HG03139 (cell line): ENCODE measurements at regions not wholly inside any gene's neighbourhood (a gene's known extent, or its start where the extent isn't known, plus 50 kb on each side); places are given as distances from the start of the nearest gene placed in this dataset.
"Not testable (repeated sequence)": the region's sequence is repeated elsewhere in the genome, so short reads cannot be mapped to it uniquely, and the experiment has no call there.

Experiments
- ATAC-seq: cut with Tn5 transposase; IDR thresholded peaks from one replicate; pipeline ENCODE4 v1.9.1; 2021; ENCODE audit not compliant: unreplicated experiment

DNA sequence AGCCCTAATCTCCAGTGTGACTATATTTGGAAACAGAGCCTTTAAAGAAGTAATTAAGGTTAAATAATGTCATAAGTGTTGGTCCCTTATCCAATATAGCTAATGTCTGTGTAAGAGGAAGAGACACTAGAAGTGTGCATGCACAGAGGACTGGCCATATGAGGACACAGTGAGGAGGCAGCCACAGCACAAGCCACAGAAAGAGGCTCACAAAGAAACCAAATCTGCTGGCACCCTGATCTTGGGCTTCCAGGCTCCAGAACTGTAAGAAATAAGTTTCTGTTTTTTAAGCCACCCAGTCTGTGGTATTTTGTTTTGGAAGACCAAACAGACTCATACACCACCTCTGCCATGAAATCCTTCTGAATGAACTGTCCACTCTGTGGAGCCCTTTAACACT, 186.4 kb upstream of the SLC39A10 start:
- no peak for ATAC-seq

DNA sequence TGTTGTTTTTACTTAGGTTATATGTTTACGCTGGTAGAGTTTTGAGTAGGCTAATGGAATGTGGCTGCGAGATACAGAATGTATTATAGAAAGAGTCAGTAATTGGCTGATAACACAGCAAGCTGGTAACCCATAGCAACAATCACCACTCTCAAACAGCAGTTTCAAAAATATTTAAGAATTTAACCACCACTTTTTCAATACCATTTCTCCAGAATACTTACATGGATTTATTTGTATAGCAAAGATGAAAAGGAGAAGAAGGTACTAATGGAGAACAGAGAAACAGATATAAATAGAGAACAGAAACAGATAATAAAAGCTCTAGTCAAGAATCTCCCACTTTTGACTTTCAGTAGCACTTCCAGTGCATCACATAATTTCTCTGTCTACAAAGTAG, 188.3 kb upstream of the SLC39A10 start:
- ATAC-seq, result peak; percentile 49

DNA sequence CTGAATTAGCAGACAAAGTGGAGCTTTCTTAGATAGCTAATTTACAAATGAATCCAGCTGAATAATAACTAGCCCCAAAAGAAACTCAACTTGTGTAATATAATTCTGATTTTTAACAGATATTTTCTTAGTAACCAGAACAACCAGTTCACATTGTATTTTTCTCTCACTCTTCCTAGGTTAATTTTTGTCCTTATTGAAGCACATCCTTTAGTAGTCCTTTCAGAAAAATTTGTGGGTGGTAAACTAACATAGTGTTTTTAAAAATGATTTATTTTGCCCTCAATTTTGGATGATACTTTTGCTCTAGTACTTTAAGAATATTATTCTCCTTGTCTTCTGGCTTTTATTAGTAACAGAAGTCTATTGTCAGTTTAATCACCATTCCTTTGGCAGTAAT, 190.6 kb upstream of the SLC39A10 start:
- no peak for ATAC-seq

DNA sequence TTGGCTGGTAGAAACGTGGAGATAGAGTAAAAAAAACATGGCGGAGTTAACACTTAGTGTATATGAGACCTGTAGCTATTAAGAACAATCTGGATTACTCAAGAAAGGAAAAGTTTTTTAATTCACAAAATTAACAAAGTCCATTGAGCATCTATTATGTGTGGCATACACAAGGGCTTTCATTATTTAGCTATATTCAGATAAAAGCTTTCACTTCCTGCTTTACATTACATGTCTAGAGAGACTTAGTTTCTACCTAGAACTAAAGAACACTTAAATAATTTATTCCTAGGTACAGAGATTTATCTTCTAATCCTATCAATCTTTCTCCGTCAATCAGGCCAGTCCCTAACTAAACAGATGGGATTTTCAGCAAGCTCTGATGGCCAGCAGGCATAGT, 196.0 kb upstream of the SLC39A10 start:
- ATAC-seq, result no peak

DNA sequence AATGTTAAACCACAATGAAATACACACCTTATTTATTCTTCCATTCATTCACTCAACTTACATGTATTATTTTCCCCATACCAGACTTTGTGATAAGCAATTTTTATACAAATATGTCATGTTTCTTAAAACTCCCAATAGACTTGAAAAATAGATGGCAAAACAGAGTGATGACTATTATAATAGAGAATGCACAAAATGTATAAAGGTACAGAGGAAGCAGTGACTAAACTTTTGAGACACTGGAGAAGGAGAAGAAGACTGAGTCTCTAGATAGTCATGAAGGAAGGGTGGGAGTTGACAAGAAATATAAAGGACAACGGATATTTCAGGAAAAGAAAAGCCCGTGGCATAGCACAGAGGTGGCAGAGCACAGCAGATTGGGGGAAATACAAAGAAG, 198.1 kb upstream of the SLC39A10 start:
- no peak for ATAC-seq

DNA sequence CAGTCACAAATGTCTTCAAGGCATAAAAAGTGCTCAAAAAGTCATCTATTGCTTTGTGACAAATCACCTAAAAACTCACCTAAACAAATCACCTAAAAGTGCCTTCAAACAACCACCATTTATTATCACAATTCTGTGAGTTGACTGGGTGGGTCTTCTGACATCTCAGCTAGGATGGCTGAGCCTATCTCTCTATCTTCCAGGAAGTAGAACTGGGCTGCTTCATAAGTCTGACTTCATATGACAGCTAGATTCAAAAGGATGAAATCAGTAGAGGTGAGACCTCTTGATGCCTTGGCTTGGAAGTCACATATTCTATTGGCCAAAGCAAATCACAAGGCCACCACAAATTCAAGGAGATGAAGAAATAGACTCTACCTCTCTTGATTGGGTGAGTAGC, 199.2 kb upstream of the SLC39A10 start:
- ATAC-seq, result no peak

DNA sequence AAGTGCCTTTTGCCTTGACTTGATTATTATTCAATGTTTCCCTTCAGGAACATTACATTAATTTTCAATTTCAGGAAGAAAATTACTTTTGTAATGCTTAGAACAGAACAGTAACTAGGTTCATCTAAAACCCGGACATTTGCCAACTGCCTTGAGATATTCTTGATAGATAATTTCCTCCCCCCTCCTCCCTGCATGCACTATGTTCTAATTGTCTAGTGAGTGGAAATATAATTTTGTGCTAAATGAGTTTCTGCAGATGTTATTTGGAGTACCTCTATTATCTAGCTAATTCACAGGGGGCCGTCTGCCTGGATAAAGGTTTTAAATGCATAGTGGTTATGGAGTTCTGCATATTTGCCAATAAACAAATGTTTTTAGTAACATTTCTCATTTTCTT, 200.3 kb upstream of the SLC39A10 start:
- ATAC-seq, result no peak

DNA sequence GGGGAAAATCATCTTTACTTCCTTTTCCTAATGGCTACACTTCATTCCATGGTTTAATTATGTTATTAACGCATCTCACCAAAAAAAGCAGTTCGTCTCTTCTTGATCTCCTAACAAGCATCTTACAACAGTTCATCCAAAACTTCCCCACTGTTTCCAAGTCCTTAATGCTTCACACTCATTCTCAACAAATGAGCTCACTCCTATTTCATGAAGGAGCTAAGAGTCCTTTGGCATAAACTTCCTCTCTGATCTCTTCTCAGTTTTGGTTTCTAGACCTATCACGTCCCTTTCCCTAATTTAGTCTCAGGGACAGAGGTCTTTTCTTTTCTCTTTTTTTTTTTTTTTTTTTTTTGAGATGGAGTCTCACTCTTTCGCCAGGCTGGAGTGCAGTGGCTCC, 205.9 kb upstream of the SLC39A10 start:
- no peak for ATAC-seq

DNA sequence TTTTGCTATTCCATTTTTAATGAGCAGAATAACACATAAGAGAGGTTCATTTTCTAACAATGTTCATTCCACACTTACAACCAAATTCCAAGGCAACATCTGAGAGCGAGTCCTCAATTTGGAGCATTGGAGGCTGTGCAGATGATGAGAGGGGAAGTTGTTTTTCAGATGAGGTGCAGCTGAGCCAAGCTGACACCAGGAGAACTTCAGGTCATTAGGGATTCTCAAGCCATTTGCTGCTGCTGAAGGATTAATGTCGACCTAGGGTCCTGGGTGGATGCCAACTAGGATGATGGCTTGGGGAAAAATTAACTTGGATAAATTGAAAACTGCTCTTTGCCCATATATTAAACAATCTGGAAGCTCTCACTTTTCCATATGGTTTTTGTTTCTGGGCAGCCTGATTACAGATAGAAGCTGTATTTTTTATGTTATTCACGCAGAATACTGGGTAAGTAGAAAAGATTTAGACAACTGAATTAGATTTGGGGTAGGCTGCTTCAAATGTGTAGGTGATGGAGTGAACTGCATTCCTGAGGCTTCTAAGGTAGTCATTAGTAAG, 206.4 kb upstream of the SLC39A10 start:
- no peak for ATAC-seq

DNA sequence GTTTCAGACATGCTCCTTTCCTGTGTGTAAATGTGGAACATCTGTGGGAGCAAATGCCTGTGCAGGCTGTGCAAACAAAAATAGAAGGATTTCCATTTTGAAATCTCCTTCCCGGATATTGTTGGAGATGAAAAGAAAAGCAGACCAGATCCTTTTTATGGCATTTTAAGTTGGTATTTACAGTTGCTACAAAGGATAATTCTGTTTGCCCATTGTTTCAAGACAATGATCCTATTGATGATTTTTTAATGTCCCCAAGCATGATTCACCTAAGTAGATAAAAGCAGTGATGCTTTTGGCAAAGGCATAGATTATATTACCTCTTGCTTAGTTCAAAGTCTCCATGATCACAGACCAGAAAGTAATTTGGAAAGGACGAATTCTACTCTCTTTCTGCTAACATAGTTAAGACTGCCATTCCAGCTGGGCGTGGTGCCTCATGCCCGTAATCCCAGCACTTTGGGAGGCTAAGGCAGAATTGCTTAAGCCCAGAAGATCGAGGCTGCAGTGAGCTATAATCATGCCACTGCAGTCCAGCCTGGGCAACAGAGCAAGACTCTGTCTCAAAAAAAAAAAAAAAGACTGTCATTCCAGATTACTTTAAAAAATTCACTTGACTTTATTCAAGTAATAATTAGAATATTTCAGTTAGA, 209.6 kb upstream of the SLC39A10 start:
- ATAC-seq, result no peak

DNA sequence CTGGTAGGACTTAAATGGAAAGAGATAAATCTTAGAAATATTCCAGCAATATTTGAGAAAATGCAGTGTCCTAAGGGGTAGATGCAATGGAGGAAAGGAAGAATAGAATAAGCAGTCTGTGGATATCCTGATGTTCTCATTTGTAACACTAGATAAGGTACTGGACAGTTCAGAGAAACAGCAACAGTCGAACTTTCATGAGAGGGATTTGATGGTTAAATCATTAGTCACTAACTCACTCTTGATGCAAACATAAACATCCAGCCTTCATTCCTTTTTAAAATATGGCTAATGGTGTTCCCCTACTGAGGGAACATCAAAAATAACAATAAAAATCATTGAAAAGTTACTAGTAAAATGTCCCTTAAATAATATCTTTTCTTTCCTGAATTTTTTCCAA, 211.4 kb upstream of the SLC39A10 start:
- no peak for ATAC-seq

DNA sequence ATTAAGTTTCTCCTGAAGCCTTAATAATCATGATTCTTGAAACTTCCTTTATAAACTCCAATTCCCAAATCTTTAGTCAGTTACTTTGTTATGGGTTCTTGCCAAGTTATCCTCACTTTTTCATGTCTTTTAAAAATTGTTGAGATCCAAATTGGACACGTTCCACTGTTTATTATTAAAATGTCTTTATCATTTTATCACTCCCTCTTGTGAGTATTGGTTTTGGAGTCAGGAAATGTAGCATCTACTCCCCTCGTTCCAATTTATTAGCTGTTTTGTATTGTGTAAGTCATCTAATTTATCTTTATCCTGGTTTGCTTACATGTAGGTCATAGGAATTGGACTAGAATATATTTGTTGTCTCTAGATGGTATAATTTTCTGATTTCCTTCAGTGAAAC, 213.1 kb upstream of the SLC39A10 start:
- ATAC-seq, result no peak

DNA sequence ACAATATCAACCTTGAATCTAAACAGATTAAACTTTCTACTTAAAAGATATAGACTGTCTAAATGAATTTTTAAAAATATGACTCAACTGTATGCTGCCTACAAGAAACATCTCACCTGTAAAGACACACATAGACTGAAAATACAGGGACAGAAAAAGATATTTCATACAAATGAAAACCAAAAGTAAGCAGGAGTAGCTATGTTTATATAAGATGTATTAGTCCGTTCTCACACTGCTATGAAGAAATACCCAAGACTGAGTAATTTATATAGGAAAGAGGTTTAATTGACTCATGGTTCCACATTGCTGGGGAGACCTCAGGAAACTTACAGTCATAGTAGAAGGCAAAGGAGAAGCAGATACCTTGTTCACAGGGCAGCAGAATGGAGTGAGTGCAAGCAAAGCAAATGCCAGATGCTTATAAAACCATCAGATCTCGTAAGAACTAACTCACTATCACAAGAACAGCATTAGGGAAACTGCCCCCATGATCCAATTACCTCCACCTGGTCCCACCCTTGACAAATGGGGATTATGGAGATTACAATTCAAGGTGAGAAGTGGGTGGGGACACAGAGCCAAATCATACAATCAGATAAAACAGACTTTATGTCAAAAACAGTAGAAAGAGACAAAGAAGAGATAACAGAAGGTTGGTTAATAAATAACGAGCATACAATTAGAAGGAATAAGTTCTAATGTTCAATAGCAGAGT, 214.4 kb upstream of the SLC39A10 start:
- no peak for ATAC-seq

DNA sequence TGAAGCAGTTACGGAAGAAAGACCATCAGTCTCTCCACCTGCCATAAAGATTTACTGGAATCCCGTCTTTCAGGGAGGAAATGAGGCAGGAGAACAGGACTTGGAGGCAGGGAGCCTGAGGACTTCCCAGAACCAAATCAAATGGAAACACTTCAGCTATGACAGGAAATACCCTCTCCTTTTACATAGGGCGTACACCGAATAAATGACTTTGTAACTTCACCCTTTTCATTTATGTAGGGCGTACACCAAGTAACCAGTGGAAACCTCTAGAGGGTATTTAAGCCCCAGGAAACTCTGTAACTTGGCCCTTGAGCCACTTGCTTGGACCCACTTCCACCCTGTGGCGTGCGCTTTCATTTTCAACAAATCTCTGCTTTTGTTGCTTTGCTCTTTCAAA, 218.3 kb upstream of the SLC39A10 start:
- no peak for ATAC-seq

DNA sequence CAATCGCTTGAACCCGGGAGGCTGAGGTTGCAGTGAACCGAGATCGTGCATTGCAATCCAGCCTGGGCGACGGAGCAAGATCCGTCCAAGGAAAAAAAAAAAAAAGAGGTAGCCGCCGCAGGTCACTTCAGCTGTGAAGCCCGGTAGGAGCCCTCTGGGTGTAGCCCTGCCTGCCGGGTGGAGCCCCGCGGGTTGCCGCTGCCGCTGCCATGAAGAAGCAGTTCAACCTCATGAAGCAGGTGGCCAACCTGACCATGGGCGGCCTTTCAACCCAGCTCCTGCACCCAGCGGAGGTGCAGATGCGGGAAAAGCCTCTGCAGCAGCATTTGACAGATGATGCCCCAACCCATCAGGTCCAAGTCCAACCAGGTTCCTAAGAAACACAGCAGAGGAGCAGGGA, 219.5 kb upstream of the SLC39A10 start:
- no peak for ATAC-seq

DNA sequence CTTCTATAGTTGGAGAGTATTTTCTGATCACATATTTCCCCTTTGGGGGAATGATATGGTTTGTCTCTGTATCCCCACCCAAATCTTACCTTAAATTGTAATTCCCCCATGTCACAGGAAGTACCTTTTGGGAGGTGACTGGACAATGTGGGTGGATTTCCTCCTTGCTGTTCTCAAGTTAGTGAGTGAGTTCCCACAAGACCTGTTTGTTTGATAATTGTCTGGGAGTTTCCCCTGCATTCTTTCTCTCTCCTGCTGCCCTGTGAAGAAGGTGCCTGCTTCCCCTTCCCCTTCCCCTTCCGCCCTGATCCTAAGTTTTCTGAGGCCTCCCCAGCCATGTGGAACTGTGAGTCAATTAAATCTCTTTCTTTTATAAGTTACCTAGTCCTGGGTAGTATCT, 222.7 kb upstream of the SLC39A10 start:
- no peak for ATAC-seq

DNA sequence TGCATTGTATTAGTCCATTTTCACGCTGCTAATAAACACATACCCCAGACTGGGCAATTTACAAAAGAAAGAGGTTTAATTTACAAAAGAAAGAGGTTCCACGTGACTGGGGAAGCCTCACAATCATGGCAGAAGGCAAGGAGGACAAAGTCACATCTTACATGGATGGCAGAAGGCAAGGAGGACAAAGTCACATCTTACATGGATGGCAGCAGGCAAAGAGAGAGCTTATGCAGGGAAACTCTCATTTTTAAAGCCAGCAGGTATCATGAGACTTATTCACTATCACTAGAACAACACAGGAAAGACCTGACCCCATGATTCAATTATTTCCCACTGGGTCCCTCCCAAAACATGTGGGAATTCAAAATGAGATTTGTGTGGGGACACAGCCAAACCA, 223.3 kb upstream of the SLC39A10 start:
- ATAC-seq, result not testable (repeated sequence)

DNA sequence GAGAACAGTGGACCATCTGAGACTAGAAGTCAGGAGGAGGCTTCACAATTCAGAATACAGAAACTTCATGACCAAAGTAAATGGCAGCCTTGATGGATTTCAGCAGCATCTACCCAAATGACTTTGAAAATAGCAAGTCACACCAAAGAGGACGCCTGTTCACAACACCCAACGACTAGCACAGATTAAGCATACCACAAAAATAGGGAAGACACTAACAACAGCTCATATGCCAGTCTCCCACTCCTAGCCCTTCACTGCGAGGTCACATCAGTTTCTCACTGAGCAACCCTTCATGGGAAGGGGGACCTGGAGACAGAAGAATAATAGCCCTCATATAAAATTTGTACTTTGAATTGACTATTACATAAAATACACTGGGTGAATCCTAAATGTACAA, 228.4 kb upstream of the SLC39A10 start:
- ATAC-seq, result no peak

DNA sequence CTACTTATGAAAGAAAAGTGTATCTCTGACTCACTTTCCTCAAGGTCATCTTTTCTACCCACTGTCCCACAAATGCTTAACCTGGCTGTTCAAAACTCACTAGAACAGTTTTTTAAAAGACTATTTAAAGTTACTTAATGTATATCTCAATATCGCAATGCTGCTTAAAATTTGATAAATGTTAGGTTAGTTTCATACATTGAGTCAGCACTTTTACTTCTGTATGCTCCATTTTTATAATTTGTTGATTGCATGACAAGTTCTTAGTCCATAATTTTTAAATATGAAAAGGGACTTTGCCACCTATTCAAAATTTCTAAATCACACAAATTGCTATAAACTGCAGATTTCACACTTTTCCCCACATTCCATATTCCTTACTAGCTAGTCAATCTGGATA, 231.7 kb upstream of the SLC39A10 start:
- no peak for ATAC-seq

DNA sequence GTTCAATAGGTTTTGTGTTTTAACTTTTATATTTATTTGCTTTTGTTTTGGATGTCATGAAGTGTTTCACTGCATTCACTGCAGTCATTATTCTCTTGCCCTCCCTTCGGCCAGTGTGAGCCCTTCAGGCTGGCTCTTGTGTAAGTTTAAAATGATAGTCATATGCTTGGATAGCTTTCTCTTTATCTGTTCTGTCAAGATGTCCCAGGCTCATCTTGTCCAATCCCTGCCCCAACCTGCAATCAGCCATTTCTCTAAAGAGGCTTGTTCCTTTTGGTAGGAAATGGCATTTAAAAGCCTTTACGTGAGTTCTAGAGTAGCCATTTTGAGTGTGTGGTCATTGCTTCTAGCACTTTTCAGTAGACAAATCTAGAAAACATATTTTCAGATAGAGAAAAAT, 238.0 kb upstream of the SLC39A10 start:
- no peak for ATAC-seq

DNA sequence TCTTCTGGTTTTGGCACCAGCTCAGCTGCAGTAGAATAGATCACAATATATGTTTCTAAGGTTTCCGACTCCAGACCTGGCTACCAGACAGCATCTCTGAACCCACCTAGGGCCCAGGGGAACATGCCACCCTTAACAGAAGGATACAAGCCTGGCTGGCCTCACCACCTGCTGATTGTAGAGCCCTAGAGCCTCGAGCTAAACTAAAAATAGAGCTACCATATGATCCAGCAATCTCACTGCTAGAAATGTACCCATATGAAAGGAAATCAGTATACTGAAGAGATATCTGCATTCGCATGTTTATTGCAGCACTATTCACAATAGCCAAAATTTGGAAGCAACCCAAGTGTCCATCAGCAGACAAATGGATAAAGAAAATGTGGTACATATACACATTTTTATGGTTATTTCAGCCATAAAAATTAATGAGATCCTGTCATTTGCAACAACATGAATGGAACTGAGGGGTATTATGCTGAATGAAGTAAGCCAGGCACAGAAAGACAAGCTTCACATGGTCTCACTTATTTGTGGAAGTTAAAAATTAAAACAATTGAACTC, 242.4 kb upstream of the SLC39A10 start:
- ATAC-seq, result no peak

DNA sequence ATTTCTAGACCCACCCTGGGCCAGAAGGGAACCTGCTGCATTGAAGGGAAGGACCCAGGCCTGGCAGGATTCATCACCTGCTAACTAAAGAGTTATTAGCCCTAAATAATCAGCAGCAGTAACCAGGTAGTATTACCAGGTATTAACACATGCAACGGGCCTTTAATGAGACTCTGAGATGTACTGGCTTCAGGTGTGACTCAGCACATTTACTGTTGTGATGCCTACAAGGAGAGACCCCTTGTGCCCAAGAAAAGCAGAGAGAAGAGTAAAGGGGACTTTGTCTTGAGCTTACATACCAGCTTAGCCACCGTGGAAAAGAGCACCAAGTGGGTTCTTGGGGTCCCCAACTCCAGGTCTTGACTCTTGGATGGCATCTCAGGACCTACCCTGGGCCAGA, 243.1 kb upstream of the SLC39A10 start:
- ATAC-seq, result no peak
